Middle frontal gyrus (tissue), 1 donor: ENCODE measurements at regions not wholly inside any gene's neighbourhood (a gene's known extent, or its start where the extent isn't known, plus 50 kb on each side); places are given as distances from the start of the nearest gene placed in this dataset.

Source experiments
- DNase-seq: peaks from one replicate; pipeline ENCODE4 v3.0.0-alpha.2; 2015; ENCODE audit warnings: low spot score; ENCODE audit errors: extremely low spot score

GRCh38 chr6:96460052-96460700 lies 61.4 kb upstream of the UFL1 start:
- DNase-seq = no peak

DNA sequence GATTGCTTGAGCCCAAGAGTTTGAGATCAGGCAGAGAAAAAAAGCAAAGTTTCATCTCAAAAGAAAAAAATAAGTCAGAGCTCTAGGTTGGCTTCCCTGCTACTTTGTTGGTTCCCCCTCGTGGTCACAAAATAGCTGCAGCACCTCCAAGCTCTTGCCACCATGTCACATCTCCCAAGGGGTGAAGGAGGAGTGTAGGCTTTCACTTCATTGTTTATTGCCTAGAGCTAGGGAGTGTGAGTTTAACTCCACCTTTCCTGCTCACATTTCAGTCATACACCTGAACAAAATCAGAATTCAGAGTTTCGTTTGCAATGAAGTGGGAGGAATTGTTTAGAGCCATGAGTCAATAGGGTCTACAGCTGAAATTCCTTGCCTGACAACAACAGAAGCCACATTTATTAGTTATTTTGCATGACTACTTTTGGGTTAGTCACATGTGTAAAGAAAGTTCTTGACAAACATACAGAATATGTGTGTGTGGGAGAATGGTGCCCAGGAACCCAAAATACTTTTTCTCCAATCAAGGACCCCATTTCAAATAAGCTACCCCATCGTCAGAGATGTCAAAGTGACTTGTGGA lies 56.2 kb upstream of the UFL1 start:
- DNase-seq = no peak

DNA sequence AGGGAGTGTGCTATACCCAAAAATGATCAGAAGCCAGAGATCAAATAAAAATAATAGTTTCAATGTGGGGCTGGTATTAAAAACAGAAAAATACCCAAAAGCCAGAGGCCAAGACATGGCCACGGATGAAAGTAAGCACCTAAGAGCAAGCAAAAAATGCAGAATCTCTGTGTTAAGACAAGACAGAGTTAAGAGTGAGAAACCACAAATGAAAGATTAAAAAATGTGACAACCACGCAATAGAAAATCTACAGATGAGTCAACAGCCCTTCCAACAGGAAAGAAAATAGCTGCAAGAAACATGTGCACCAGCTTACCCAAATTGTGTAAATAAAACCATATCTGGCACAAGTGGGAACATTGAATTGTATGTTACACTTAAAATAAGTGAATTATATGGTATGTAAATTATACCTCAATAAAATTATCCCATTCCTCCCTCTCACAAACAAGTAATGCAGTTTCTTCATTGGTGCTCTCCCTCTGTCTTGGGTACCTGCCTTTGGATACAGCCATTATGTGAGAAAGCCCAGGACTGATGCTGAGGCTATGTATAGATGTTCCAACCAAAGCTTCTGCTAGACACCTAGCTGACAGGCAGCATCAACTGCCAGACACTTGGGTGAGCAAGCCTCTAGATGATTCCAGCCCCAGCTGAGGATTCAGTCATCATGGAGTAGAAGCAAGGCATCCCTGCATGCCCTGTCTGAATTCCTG lies 55.3 kb upstream of the UFL1 start:
- no peak for DNase-seq

DNA sequence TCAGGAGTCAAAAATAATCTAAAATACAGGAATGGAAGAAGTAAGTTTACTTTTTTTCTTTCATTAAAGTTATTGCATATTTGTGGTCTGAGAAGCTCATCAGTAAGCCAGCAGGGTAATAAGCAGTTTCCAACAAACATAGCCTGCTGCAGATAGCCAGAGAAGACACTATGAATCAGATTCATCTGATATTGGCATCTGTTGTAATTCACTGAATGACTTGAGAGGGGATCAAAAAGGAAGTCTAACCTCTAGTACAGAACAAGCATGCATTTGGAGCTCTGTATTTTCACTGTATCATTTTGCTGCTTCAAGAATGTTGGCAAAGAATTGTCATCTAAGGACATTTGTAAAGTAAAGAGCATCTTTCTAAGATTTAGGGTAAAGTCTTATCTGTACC lies 53.8 kb upstream of the UFL1 start:
- no peak for DNase-seq

- DNase-seq = no peak
Observed at GRCh38 chr6:96468281-96468680, 53.3 kb upstream of the UFL1 start.

GRCh38 chr6:96468681-96469224 lies 52.9 kb upstream of the UFL1 start:
- DNase-seq = no peak

DNA sequence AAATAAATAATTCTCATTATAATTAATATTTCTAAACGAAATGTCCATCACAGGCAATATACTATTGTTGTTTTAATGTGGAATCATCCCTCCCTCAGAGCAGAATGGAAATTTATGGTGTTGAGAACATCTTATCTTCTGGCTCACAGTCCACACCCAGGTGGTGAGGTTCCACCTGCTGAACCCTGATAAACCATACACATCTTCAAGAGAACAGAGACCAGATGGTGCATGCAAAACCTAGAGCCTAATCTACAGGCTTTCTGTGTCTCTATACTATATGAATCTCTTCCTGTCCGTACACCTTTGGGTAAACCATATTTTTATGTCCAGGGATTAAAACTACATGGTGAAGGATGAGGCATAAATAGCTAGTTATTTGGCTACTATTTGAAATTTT lies 52.3 kb upstream of the UFL1 start:
- DNase-seq = no peak

- no peak for DNase-seq
Observed at GRCh38 chr6:96470296-96470695, 51.3 kb upstream of the UFL1 start.
